Activated CD4-positive, alpha-beta T cell treated with anti-CD3 and anti-CD28 coated beads, Interleukin-2, amount 10 ng/mL, durations not matched to agents 7 days and 5 days (primary cell): ENCODE measurements at regions not wholly inside any gene's neighbourhood (a gene's known extent, or its start where the extent isn't known, plus 50 kb on each side); places are given as distances from the start of the nearest gene placed in this dataset.

Experiments
- CTCF ChIA-PET: fragments of 350-600 bp; sonication (Branson Sonifier 250); formaldehyde crosslinking; loops from one replicate; lab custom pipeline; 2021; ENCODE audit warnings: antibody characterized with exemption; lab: Charles Lee
- POLR2A ChIA-PET: fragments of 350-600 bp; sonication (Branson Sonifier 250); formaldehyde crosslinking; loops from one replicate; lab custom pipeline; 2021; ENCODE audit warnings: antibody characterized with exemption; lab: Charles Lee
- DNase-seq: peaks from one replicate; pipeline ENCODE4 v3.0.0-alpha.2; 2020
- H3K27ac Mint-ChIP-seq: one replicate; pipeline ENCODE4 v1.8.0; 2021; ENCODE audit warnings: mild to moderate bottlenecking, moderate library complexity, mixed read lengths
- H3K27me3 Mint-ChIP-seq: one replicate; pipeline ENCODE4 v1.8.0; 2021; ENCODE audit warnings: mixed read lengths
- H3K36me3 Mint-ChIP-seq: one replicate; pipeline ENCODE4 v1.8.0; 2021; ENCODE audit warnings: low read depth, mixed read lengths
- H3K4me1 Mint-ChIP-seq: one replicate; pipeline ENCODE4 v1.8.0; 2021; ENCODE audit warnings: mixed read lengths
- H3K4me3 Mint-ChIP-seq: one replicate; pipeline ENCODE4 v1.8.0; 2021; ENCODE audit warnings: mild to moderate bottlenecking, moderate library complexity, mixed read lengths
- H3K9me3 Mint-ChIP-seq: one replicate; pipeline ENCODE4 v1.8.0; 2021; ENCODE audit warnings: mixed read lengths

DNA sequence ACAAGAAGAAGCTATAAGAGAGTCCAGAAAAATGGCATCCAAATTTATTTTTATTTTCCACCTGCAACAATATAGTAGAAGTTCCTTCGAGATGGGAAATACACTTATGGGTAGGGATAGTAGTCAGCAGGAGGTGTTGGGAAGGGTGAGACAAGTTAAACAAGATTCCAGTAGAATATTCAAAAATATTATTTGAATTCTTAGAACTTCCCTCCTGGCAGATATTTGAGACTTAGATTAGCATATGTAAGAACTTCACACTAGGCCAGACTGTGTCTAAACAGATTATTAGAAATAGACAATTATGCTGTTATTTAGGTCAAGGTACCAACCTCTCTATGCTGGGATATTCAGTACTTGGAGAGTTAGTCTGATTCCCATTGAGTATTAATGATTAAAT, 108.7 kb downstream of the PLK2 start:
- no peak overlapping the region for H3K27ac Mint-ChIP-seq
- no peak for DNase-seq
- H3K36me3 Mint-ChIP-seq: no peaks in the 10 kb centered on the region
- no peaks in the 10 kb centered on the region for H3K27me3 Mint-ChIP-seq
- POLR2A ChIA-PET: no interaction called here
- CTCF ChIA-PET: no interaction called here
- H3K4me3 Mint-ChIP-seq: no peak overlapping the region
- H3K9me3 Mint-ChIP-seq: no peaks in the 10 kb centered on the region
- H3K4me1 Mint-ChIP-seq: no peaks in the 10 kb centered on the region

- Mint-ChIP-seq H3K4me1 (no peaks in the 10 kb centered on the region), H3K9me3 (no peaks in the 10 kb centered on the region), H3K27ac (no peak overlapping the region), H3K27me3 (no peaks in the 10 kb centered on the region), H3K4me3 (no peak overlapping the region), H3K36me3 (no peaks in the 10 kb centered on the region)
- POLR2A ChIA-PET: no interaction called here
- no peak for DNase-seq
- CTCF ChIA-PET: no interaction called here
Observed at GRCh38 chr5:58348996-58349728, 110.7 kb downstream of the PLK2 start.

GRCh38 chr5:58346041-58346440, 113.8 kb downstream of the PLK2 start:
- H3K4me1 Mint-ChIP-seq: no peaks in the 10 kb centered on the region
- no peak for DNase-seq
- H3K27me3 Mint-ChIP-seq: no peaks in the 10 kb centered on the region
- no peak overlapping the region for H3K27ac Mint-ChIP-seq
- H3K4me3 Mint-ChIP-seq: no peak overlapping the region
- ChIA-PET POLR2A (no interaction called here), CTCF (no interaction called here)
- H3K36me3 Mint-ChIP-seq: no peaks in the 10 kb centered on the region
- no peaks in the 10 kb centered on the region for H3K9me3 Mint-ChIP-seq

DNA sequence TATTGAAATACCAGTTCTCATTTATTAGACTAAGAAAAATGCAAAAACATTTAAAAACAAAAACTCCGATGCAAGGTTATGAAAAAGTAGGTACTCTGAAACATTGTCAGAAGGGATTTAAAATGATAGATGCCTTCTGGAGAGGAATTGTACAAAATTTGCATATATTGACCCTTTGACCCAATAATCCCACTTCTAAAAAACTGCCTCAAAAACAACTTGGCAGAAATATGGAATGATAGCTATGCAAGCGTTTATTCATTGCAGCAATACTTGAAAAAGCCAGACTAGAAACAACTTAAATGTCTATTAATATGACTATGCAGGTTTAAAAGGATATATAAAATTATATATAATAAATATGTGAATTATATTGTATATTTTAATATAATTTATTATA, 118.4 kb downstream of the PLK2 start:
- Mint-ChIP-seq H3K4me1 (no peaks in the 10 kb centered on the region), H3K27me3 (no peaks in the 10 kb centered on the region), H3K36me3 (no peaks in the 10 kb centered on the region), H3K27ac (no peak overlapping the region), H3K4me3 (no peak overlapping the region), H3K9me3 (no peaks in the 10 kb centered on the region)
- ChIA-PET POLR2A (no interaction called here), CTCF (no interaction called here)
- DNase-seq: no peak

DNA sequence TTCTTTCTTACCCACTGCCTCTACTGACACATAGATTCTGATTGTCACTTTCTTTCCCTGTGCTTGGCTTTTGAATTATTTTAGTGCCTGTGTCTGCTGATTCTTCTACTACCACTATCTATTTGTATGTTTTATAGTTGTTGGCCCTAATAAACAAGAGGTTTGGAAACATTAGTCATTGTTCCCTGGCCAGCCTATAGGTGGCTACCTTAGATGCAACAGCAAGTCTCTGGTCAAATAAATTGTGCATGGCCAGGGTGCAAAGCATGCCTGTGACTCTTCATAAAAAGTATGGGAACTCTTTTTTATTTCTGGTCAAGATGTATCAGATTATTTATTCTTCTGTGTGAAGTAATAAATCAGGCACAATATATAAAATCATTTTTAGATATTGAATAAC, 124.4 kb downstream of the PLK2 start:
- Mint-ChIP-seq H3K27ac (no peak overlapping the region), H3K36me3 (no peaks in the 10 kb centered on the region), H3K4me3 (no peak overlapping the region), H3K4me1 (no peaks in the 10 kb centered on the region), H3K27me3 (no peaks in the 10 kb centered on the region), H3K9me3 (no peaks in the 10 kb centered on the region)
- ChIA-PET POLR2A (no interaction called here), CTCF (no interaction called here)
- DNase-seq: no peak

GRCh38 chr5:58334035-58334434, 125.9 kb downstream of the PLK2 start:
- Mint-ChIP-seq H3K36me3 (no peaks in the 10 kb centered on the region), H3K4me3 (no peak overlapping the region), H3K27me3 (no peaks in the 10 kb centered on the region), H3K9me3 (no peaks in the 10 kb centered on the region), H3K27ac (no peak overlapping the region), H3K4me1 (no peaks in the 10 kb centered on the region)
- CTCF ChIA-PET: no interaction called here
- no peak for DNase-seq
- POLR2A ChIA-PET: no interaction called here

GRCh38 chr5:58330781-58331180, 129.1 kb downstream of the PLK2 start:
- Mint-ChIP-seq H3K27ac (no peak overlapping the region), H3K27me3 (no peaks in the 10 kb centered on the region), H3K9me3 (no peaks in the 10 kb centered on the region), H3K4me3 (no peak overlapping the region), H3K36me3 (no peaks in the 10 kb centered on the region), H3K4me1 (no peaks in the 10 kb centered on the region)
- ChIA-PET CTCF (no interaction called here), POLR2A (no interaction called here)
- DNase-seq: no peak

- ChIA-PET CTCF (no interaction called here), POLR2A (no interaction called here)
- no peaks in the 10 kb centered on the region for H3K9me3 Mint-ChIP-seq
- H3K27me3 Mint-ChIP-seq: peaks cover 1% of the 10 kb centered on the region
- H3K4me3 Mint-ChIP-seq: no peak overlapping the region
- H3K36me3 Mint-ChIP-seq: no peaks in the 10 kb centered on the region
- no peak overlapping the region for H3K27ac Mint-ChIP-seq
- H3K4me1 Mint-ChIP-seq: no peaks in the 10 kb centered on the region
- DNase-seq: no peak
Observed at GRCh38 chr5:58327289-58327688, 132.6 kb downstream of the PLK2 start.

DNA sequence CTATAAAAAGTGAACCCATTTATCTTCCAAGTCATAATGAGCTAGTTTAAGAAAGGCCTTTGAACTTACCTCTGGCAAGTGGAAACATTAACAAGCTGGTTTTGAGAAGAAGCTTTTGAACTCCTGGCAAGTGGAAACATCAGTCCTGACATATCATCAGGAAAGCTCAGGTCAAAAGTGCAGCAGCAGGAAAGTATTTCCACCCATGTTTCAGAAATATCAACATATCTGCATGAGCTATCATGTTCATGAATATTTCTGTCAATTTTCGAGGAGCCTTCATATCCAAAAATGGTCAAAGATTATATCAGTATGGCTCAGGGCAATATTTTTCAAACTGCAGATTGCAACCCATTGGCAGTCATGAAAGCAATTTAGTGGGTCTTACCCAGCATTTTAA, 133.9 kb downstream of the PLK2 start:
- Mint-ChIP-seq H3K9me3 (no peaks in the 10 kb centered on the region), H3K27ac (no peak overlapping the region), H3K4me1 (no peaks in the 10 kb centered on the region), H3K4me3 (no peak overlapping the region), H3K27me3 (peaks cover 1% of the 10 kb centered on the region), H3K36me3 (no peaks in the 10 kb centered on the region)
- CTCF ChIA-PET: no interaction called here
- POLR2A ChIA-PET: no interaction called here
- DNase-seq: no peak

GRCh38 chr5:58322453-58322852, 137.4 kb downstream of the PLK2 start:
- no peaks in the 10 kb centered on the region for H3K4me1 Mint-ChIP-seq
- no peak overlapping the region for H3K4me3 Mint-ChIP-seq
- no peaks in the 10 kb centered on the region for H3K36me3 Mint-ChIP-seq
- H3K9me3 Mint-ChIP-seq: no peaks in the 10 kb centered on the region
- ChIA-PET POLR2A (no interaction called here), CTCF (no interaction called here)
- peaks cover 1% of the 10 kb centered on the region for H3K27me3 Mint-ChIP-seq
- no peak for DNase-seq
- H3K27ac Mint-ChIP-seq: no peak overlapping the region

DNA sequence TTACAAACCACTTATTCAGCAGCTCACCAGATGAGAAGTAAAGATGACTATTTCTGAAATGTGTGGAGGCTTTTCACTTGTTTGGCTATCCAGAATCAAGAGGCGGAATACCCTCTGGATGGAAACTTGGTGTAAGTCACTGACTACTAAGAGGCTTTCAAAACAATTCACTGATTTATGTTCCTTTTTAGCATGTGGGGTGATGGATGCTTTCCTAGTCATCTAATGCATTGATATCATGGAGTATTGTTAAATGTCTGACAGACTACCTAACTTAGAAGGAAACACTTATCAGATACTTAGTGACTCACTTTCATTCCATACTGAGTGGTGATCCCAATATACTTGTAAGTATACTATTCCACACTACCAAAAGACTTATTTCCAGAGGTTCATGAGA, 141.4 kb downstream of the PLK2 start:
- no peak overlapping the region for H3K27ac Mint-ChIP-seq
- H3K27me3 Mint-ChIP-seq: peaks cover 1% of the 10 kb centered on the region
- CTCF ChIA-PET: no interaction called here
- no peak for DNase-seq
- no peaks in the 10 kb centered on the region for H3K4me1 Mint-ChIP-seq
- no peaks in the 10 kb centered on the region for H3K36me3 Mint-ChIP-seq
- POLR2A ChIA-PET: no interaction called here
- H3K9me3 Mint-ChIP-seq: no peaks in the 10 kb centered on the region
- no peak overlapping the region for H3K4me3 Mint-ChIP-seq

DNA sequence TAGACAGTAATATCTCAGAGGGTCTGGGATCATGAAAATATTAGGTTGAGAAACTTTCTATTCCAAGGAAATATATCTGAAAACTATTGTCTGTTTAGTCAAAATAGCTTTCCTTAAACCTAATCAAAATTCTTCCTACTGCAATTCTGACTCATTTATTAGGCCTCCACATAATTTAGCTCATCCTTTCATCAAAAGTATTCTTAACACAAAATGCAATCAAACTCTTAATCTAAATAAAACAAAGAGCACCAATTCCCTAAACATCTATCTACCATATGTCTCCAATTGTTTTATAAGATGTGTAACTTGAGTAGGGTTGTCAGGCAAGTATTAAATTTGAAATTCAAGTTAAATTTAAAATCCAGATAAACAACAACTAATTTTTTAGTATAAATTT, 142.1 kb downstream of the PLK2 start:
- POLR2A ChIA-PET: no interaction called here
- Mint-ChIP-seq H3K9me3 (no peaks in the 10 kb centered on the region), H3K4me1 (no peaks in the 10 kb centered on the region), H3K36me3 (no peaks in the 10 kb centered on the region), H3K4me3 (no peak overlapping the region), H3K27me3 (peaks cover 1% of the 10 kb centered on the region), H3K27ac (no peak overlapping the region)
- no peak for DNase-seq
- CTCF ChIA-PET: no interaction called here

GRCh38 chr5:58317009-58317408, 142.9 kb downstream of the PLK2 start:
- Mint-ChIP-seq H3K27me3 (no peaks in the 10 kb centered on the region), H3K36me3 (no peaks in the 10 kb centered on the region), H3K4me3 (no peak overlapping the region), H3K9me3 (no peaks in the 10 kb centered on the region), H3K27ac (no peak overlapping the region), H3K4me1 (no peaks in the 10 kb centered on the region)
- DNase-seq: no peak
- POLR2A ChIA-PET: no interaction called here
- CTCF ChIA-PET: no interaction called here

GRCh38 chr5:58315794-58316193, 144.1 kb downstream of the PLK2 start:
- H3K4me1 Mint-ChIP-seq: no peaks in the 10 kb centered on the region
- CTCF ChIA-PET: no interaction called here

More at GRCh38 chr5:58315794-58316193, 144.1 kb downstream of the PLK2 start:
- Mint-ChIP-seq H3K27me3 (no peaks in the 10 kb centered on the region), H3K9me3 (no peaks in the 10 kb centered on the region), H3K36me3 (no peaks in the 10 kb centered on the region), H3K4me3 (no peak overlapping the region), H3K27ac (no peak overlapping the region)
- no peak for DNase-seq
- POLR2A ChIA-PET: no interaction called here
